Stimulated activated CD4-positive, alpha-beta T cell treated with anti-CD3 and anti-CD28 coated beads, Interleukin-1b, Interleukin-23, amount 100 ng/mL, for 24 hours (primary cell): ENCODE measurements at regions not wholly inside any gene's neighbourhood (a gene's known extent, or its start where the extent isn't known, plus 50 kb on each side); places are given as distances from the start of the nearest gene placed in this dataset.
"Not testable (repeated sequence)": the region's sequence is repeated elsewhere in the genome, so short reads cannot be mapped to it uniquely, and the experiment has no call there.

Experiments used
- DNase-seq, 4 experiments: peaks; one replicate each; pipeline ENCODE4 v3.0.0-alpha.2; 2020; ENCODE audit warnings: low read depth in 4 of 4, low spot score in 1 of 4

DNA sequence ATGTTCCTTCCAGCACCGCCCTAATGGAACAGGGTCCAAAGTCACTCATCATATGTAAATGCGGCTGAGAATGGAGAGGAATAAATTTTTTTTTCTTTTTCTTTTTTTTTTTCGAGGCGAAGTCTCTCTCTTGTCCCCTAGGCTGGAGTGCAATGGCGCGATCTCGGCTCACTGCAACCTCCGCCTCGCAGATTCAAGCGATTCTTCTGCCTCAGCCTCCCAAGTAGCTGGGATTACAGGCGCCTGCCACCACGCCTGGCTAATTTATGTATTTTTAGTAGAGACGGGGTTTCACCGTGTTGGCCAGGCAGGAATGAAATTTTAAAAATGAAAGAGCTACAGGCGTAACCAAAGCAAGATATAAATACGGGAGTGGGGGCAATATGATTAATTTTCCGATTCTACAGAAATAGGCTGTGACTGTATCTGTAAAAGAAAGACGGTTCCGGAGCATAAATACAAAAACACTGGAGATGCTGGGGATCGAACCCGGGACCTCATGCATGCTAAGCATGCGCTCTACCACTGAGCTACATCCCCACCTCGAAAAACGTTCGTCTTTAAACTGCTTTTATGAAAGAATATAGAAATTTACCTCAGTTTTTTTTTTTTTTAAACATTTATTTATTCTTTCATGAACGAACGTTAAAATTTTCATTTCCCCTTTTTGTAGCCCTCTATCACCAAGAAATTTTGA lies 132.2 kb downstream of the GPX5 start:
- DNase-seq = peak; percentile 37 to 60 (median 46)

DNA sequence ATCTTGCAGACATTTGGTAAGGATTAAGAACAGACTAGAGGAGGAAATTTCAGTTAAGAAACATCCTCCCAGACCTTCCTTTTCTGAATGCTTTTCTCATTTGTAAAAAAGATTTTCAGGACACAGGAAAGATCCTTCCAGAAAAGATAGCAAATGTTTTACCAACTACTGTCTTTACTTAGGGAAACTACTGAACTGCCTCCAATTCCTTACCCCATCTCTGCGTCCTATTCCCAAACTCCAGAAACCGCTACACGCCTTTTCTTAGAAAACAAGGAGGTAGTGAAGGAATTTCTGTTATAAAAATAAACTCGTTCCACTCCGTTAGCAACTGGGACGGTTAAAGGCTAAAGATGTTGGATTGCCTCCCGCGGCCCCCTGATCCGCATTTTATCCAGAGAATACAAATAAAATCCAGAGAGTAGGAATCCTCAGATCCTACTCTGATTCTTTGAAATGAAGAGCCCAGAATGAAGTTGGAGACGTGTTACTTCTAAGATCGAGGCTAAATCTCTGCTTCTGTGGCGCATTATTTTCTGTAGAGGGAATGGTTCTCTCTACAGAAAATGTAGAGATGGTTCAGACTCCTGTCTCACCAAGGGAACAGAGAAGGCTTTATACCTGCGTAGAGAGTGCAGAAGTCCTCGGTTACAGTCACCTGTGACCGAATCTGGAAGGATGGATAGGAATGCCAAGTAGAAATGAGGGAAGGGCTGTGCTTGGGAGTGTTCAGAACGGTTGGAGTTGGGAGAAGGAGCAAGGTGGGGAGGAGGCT lies 133.0 kb downstream of the GPX5 start:
- no peak for DNase-seq

DNA sequence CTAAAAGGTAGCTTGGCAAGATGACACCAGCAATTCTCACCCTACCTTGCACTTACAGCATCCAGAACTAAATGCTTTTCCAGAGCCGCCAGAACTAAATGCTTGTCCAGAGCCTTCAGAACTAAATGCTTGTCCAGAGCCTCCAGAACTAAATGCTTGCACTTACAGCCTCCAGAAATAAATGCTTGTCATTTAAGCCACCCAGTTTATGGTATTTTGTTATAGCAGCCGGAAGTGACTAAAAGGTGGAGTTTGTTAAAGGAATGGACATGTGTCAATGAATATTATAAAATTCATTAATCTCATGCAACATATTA lies 133.5 kb downstream of the GPX5 start:
- no peak for DNase-seq

DNA sequence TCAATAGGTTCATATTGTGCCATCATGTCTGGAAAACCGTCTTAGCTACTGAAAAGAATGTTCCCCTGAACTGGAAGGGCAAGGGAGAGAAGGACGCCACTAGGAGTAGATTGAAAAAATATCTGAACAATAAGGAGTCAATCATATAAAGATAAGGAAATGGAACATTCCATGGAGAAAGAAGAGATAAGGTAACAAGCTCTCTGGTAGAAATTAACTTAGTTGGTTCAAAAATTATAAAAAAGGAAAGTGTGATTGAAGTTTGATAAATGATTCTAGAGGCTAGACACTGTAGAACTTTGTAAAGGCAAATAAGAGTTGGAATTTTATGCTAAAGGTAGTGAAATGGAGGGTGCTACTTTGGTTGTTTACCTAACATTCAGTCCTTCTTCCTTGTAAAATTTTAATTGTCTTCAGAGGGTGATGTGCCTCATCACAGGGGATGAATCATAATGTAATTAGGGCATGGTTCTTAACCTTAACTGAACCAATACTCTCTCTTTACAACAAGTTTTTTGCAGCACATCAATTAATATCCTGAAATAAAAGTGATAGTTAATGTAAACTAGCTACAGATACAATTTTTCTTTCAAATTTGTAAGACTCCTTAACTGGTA lies 135.5 kb downstream of the GPX5 start:
- DNase-seq = no peak

DNA sequence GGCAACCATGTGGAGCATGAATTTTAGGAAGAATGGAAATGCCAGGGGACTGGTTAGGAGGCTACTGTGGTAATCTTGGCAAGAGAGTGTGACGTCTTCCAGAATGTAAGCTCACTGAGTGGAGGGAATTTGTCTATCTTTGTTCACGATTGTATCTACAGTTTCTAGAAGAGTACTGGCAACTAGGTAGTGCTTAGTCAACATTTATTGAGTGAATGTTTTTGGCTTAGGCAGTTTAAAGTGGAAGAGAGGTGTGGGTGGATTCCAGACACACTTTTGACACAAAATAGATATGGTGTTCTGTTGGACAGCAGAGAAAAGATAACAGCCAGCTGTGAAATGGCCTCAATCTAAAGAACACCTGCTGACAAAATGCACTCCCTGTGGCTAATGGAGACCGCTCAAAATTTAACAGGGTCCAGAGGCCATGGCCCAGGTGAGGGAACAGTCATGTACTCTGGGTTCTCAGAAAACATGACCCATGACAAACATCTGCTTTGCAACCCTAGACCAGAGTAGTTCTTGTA lies 139.3 kb downstream of the GPX5 start:
- no peak for DNase-seq

DNA sequence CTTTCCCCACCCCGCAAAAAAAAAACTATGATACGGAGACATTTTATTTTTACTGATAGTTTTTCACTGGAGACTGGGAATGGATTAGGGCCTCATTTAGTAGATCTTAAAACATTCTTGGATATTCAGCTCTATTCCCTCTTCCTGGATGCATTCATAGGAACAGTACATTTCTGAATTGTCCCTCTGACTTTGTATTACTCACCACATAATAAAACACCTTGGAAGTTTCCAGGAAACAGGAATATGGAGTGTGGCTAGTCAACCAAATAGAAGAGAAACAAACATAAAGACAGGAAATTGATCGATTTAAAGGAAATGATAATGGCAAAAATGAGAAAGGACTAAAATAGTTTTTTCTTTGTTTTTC lies 147.7 kb downstream of the GPX5 start:
- no peak for DNase-seq

DNA sequence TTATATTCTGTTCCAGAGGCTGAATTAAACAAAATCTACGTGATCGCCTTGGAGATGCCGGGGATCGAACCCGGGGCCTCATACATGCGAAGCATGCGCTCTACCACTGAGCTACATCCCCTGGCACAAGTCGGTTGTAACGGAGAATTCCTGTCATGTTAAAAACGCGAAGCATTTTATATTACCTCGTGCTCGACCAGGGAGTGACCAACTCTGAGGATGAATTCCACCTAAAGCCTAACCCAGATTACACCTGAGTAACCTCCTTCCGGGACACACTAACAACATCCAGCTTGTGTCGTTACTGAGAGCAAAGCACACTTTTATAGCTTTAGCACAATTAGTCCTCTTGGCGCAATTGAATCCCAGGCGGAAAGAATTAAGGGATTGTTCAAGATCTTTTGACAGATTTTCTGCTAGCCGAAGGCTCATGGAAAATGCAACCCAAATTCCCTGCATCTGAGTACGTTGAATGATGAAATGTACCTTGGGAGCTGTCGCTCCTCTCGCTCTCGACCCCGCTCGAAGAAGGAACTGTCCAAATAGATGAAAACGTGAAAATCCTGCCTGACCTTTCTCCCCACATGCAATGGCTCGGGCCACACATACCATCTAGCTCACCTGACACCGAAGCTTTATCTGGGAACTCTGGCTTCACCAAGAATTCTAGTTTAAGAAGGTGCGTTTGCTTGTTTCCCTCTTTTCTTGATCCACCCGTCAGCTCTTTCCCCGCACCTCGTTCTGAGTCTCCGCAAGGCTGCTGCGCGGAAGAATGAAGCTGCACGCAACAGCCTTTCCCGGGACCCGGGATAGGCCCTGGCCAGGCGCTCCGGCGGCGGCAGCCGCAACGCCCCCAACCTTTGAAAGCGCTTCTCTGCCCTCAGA lies 148.3 kb downstream of the GPX5 start:
- peak; percentile 16 to 58 (median 49) for DNase-seq

DNA sequence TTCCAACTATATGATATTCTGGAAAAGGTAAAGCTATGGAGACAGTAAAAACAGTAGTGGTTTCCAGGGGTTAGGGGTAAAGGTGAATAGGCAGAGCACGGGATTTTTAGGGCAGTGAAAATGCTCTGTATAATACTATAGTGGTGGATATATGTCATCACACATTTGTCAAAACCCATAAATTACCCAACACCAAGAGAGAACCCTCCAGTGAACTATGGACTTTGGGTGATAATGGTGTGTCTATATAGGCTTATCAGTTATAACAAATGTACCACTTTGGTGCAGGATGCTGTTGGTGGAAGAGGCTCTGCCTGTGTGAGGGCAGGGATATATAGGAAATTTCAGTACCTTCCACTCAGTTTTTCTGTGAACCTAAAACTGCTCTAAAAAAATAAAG lies 149.9 kb downstream of the GPX5 start:
- no peak for DNase-seq

DNA sequence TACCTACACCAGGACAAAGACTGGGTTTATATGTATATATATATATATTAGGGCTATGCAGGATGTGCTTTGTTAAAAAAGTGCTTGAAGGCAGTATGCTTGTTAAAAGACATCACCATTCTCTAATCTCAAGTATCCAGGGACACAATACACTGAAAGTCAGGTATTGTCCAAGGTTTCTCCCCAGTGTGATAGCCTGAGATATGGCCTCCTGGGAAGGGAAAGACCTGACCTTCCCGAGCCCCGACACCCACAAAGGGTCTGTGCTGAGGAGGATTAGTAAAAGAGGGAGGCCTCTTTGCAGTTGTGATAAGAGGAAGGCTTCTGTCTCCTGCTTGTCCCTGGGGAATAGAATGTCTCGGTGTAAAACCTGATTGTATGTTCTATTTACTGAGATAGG lies 156.9 kb downstream of the GPX5 start:
- DNase-seq = no peak

DNA sequence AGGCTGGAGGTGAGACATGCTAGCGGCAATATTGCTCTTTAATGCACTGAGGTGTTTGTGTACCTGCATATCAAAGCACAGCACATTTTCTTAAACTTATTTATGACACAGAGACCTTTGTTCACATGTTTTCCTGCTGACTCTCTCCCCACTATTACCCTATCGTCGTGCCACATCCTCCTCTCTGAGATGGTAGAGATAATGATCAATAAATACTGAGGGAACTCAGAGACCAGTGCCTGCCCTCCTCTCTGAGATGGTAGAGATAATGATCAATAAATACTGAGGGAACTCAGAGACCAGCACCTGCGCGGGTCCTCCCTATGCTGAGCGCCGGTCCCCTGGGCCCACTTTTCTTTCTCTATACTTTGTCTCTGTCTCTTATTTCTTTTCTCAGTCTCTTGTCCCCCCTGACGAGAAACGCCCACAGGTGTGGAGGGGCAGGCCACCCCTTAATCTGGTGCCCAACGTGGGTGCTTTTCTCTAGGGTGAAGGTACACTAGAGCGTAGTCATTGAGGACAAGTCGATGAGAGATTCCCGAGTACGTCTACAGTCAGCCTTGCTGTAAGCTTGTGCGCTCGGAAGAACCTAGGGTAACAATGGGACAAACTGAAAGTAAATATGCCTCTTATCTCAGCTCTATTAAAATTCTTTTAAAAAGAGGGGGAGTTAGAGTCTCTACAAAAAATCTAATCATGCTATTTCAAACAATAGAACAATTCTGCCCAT lies 157.4 kb downstream of the GPX5 start:
- DNase-seq = not testable (repeated sequence)

DNA sequence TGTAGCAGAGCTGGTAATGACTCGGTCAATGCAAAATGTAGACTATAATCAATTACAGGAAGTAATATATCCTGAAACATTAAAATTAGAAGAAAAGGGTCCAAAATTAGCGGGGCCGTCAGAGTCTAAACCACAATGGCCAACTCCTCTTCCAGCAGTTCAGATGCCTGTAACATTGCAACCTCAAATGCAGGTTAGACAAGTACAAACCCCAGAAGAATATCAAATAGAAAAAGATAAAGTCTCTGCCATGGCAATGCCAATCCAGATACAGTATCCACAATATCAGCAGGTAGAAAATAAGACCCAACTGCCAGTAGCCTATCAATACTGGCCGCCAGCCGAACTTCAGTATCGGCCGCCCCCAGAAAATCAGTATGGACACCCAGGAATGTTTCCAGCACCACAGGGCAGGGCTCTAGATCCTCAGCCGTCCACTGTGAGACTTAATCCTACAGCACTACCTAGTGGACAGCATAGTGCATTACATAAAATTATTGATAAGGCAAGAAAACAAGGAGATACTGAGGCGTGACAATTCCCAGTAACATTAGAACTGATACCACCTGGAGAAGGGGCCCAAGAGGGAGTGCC lies 158.4 kb downstream of the GPX5 start:
- no peak for DNase-seq

DNA sequence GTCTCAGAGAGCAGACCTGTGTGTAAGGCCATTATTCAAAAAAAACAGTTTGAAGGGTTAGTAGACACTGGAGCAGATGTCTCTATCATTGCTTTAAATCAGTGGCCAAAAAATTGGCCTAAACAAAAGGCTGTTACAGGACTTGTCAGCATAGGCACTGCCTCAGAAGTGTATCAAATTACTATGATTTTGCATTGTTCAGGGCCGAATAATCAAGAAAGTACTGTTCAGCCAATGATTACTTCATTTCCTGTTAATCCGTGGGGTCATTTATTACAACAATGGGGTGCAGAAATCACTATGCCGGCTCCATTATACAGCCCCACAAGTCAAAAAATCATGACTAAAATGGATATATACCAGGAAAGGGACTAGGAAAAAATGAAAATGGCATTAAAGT lies 160.3 kb downstream of the GPX5 start:
- not testable (repeated sequence) for DNase-seq

DNA sequence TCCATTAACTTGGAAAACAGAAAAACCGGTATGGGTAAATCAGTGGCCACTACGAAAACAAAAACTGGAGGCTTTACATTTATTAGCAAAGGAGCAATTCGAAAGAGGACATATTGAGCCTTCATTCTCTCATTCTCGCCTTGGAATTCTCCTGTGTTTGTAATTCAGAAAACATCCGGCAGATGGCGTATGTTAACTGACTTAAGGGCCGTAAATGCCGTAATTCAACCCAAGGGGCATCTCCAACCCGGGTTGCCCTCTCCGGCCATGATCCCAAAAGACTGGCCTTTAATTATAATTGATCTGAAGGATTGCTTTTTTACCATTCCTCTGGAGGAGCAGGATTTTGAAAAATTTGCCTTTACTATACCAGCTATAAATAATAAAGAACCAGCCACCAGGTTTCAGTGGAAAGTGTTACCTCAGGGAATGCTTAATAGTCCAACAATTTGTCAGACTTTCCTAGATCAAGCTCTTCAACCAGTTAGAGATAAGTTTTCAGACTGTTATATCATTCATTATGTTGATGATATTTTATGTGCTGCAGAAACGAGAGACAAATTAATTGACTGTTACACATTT lies 160.9 kb downstream of the GPX5 start:
- peak; percentile 11 to 44 (median 31) for DNase-seq

DNA sequence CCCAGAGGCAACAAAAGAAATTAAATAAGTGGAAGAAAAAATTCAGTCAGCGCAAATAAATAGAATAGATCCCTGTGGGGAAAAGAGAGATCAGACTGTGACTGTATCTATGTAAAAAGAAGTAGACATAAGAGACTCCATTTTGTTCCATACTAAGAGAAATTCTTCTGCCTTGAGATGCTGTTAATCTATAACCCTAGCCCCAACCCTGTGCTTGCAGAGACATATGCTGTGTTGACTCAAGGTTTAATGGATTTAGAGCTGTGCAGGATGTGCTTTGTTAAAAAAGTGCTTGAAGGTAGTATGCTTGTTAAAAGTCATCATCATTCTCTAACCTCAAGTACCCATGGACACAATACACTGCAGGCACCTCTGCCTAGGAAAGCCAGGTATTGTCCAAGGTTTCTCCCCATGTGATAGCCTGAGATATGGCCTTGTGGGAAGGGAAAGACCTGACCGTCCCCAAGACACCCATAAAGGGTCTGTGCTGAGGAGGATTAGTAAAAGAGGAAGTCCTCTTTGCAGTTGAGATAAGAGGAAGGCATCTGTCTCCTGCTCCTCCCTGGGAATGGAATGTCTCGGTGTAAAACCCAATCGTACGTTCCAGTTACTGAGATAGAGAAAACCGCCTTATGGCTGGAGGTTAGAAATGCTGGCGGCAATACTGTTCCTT lies 161.8 kb downstream of the GPX5 start:
- DNase-seq = not testable (repeated sequence)

DNA sequence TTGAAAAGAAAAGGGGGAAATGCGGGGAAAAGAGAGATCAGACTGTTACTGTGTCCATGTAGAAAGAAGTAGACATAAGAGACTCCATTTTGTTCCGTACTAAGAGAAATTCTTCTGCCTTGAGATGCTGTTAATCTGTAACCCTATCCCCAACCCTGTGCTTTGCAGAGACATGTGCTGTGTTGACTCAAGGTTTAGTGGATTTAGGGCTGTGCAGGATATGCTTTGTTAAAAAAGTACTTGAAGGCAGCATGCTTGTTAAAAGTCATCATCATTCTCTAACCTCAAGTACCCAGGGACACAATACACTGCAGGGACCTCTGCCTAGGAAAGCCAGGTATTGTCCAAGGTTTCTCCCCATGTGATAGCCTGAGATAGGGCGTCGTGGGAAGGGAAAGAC lies 166.3 kb downstream of the GPX5 start:
- not testable (repeated sequence) for DNase-seq

DNA sequence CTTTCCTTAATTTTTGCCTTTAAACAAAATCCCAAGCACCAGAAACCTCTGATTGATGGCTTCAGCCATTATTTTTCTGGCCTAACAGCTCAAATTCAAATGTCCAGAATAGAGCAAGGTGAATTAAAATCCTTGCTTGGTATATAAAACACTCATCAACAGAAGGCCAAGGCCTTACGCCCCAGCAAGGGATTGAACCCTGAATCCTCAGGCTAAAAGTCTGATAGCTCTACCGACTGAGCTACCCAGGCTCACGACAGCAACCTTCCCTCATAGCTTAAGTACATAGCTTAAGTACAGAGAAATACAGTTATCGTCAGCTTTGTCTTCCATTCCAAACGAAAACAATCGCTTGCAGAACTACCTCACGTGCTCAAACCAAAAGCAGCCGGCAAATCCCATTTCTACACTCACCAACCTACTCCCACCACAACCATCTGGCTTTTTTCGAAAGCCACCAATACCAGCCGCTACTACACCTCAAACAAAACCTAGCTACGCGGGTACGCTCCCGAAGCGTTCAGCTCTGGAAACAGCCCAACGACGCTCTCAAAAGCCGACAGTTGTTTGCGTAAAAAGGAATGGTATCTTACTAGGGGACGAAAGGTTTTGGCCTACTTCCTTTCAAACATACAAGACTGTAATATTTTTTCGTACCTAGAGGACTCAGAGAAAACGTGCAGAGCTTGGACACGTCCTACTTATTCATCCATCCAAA lies 167.5 kb downstream of the GPX5 start:
- no peak for DNase-seq

DNA sequence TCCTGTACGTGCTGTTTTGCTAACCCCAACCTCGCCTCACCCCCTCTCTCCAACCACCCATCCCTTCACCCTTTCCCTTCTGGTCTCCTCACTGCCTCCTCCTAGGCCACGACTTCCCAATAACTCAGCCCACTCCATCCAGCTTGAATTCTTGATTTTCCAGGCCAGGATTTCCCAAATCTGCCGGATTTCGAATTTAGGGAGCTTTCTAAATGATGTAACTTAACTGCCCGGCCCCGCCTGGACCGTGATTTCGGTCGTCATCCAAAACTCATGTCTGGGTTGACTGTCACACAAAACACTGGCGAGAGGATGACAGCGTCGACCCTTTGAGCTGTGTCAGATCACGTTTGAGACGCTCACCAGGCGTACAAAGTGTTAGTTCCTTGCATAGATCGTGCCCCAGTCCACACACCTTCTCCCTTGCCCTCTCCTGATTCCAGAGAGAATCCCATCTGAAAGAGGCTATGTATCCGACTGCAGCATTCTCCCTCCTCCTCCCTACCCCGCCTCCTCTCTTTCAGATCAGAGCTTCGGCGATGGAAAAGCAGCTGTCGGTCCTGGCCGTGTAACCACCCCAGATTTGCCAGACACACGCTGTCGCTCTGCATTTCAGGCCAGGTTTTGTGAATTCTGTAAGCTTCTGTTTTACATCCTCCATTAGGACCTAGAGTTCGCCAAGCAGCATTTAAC lies 168.2 kb downstream of the GPX5 start:
- DNase-seq = no peak

DNA sequence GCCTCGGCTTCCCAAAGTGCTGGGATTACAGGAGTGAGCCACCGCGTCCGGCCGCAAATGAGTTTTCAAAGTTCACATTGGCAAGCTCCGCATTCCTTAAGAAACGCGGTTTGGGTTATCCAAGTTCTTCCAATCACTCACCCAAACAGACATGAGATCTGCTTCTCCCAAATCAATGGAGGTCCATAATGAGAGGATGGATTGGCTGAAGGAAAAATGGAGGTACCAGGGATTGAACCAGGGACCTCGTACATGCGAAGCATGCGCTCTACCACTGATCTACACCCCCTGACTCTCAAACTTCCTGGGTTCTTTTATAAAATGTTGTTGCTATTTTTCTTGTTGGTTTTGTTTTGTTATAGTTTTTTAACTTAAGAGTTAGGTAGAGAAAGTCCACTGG lies 170.0 kb downstream of the GPX5 start:
- no peak for DNase-seq
